ENCODE measurements at regions not wholly inside any gene's neighbourhood (a gene's known extent, or its start where the extent isn't known, plus 50 kb on each side); places are given as distances from the start of the nearest gene placed in this dataset.

DNA sequence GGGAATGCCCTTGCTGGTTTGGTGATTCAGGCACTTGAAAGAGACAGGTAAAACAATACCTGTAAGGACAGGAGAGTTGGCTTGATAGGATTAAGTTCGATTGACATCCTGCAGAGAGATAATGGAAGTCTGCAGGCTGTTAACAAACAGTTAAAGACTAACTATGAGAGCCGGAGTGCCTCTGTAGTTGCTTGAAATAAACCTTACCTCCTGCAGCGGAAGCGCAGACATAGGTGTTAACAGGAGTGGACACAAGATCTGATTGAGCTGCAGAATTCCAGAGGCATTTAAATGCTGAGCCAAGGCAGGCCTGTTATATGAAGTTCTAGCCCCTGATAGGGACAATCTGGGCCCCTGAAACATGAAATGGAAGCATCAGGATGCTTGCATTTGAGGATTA lies 416.7 kb upstream of the MAOA start:
- TF ChIP-seq CTCF (IDR thresholded peaks at IDR 0.05) (no peak), EP300 (IDR thresholded peaks at IDR 0.05) (no peak), POLR2A (IDR thresholded peaks at IDR 0.05) (no peak)
